Esophagus squamous epithelium (tissue), 5 donors: ENCODE measurements at regions not wholly inside any gene's neighbourhood (a gene's known extent, or its start where the extent isn't known, plus 50 kb on each side); places are given as distances from the start of the nearest gene placed in this dataset.

ENCODE experiments used
- DNase-seq: peaks from one replicate; lab custom pipeline; 2025; lab: John Stamatoyannopoulos, UW
- H3K27ac ChIP-seq, 4 donors: fragments of 200-600 bp; sonication (generic); one replicate each; pipeline ENCODE4 v1.5.1; 2016 to 2019; ENCODE audit warnings: mild to moderate bottlenecking in 1 of 4
- H3K27me3 ChIP-seq, 4 donors: fragments of 200-600 bp; sonication (generic); 1 replicate in 3 of 4; 2 replicates in 1 of 4; pipeline versions ENCODE4 v1.5.1 to v1.6.0; 2017 to 2021; ENCODE audit warnings: antibody characterized with exemption in 1 of 4
- H3K36me3 ChIP-seq, 3 donors: fragments of 200-600 bp; sonication (generic); one replicate each; pipeline ENCODE4 v1.5.1; 2016 to 2019
- H3K4me1 ChIP-seq, 3 donors: fragments of 200-600 bp; sonication (generic); one replicate each; pipeline ENCODE4 v1.5.1; 2017 to 2019
- H3K4me3 ChIP-seq, 4 donors: fragments of 200-600 bp; sonication (generic); 1 replicate in 3 of 4; 2 replicates in 1 of 4; pipeline ENCODE4 v1.5.1; 2016 to 2019; ENCODE audit warnings: mild to moderate bottlenecking in 2 of 4, moderate library complexity in 1 of 4
- H3K9me3 ChIP-seq, 3 donors: fragments of 200-600 bp; sonication (generic); one replicate each; pipeline ENCODE4 v1.5.1; 2016 to 2019
- CTCF ChIP-seq, 6 experiments: fragments of 450-650 bp in 4 of 6; fragments of 200-600 bp in 2 of 6; sonication (generic) in 2 of 6; IDR thresholded peaks; one replicate each; pipeline ENCODE4 v1.5.1; 2016 to 2019; ENCODE audit warnings: antibody characterized with exemption in 6 of 6, mild to moderate bottlenecking in 4 of 6, moderate library complexity in 4 of 6
- POLR2A ChIP-seq, 4 donors: fragments of 450-650 bp; IDR thresholded peaks; one replicate each; pipeline ENCODE4 v1.6.1; 2017; ENCODE audit warnings: antibody characterized with exemption in 4 of 4, mild to moderate bottlenecking in 4 of 4, moderate library complexity in 3 of 4
- WGBS, 2 donors: methylation state at CpG; one replicate each; pipeline ENCODE4 v1.1.5; 2018; 5-methylcytosine and 5-hydroxymethylcytosine counted together
- intact Hi-C: fragments of 100-400 bp; cut with DNase I; formaldehyde crosslinking; loops from one replicate; pipeline ENCODE4 v1.15.0; 2022
- donor health status: DM: yes; HTN: yes; CAD: no.

GRCh38 chr2:12254280-12254860, 462.4 kb upstream of the TRIB2 start:
- TF ChIP-seq POLR2A (IDR thresholded peaks at IDR 0.05) (no peak), CTCF (IDR thresholded peaks at IDR 0.05) (no peak)
- Histone ChIP-seq H3K27ac (no peak overlapping the region), H3K4me1 (peaks cover 0 to 2% (median 0%) of the 10 kb centered on the region in 3 donors), H3K9me3 (no peaks in the 10 kb centered on the region), H3K36me3 (no peaks in the 10 kb centered on the region), H3K4me3 (no peak overlapping the region), H3K27me3 (no peaks in the 10 kb centered on the region)
- no peak for DNase-seq
- intact Hi-C loops = no loop called here
- 79 to 86% methylated on average over 6 of the region's 6 CpGs for WGBS, 2 donors

- H3K4me3 ChIP-seq = no peak overlapping the region
- H3K27me3 ChIP-seq = no peaks in the 10 kb centered on the region
- TF ChIP-seq POLR2A (IDR thresholded peaks at IDR 0.05) (no peak), CTCF (IDR thresholded peaks at IDR 0.05) (no peak)
- peaks cover 0 to 2% (median 0%) of the 10 kb centered on the region in 3 donors for H3K4me1 ChIP-seq
- H3K9me3 ChIP-seq = no peaks in the 10 kb centered on the region
- intact Hi-C loops = no loop called here
- DNase-seq = no peak
- H3K27ac ChIP-seq = no peak overlapping the region
- 67% methylated on average over 2 of the region's 2 CpGs for WGBS, 2 donors
- H3K36me3 ChIP-seq = no peaks in the 10 kb centered on the region
These were observed 460.5 kb upstream of the TRIB2 start for GRCh38 chr2:12256206-12256605.

- intact Hi-C loops = no loop called here
- no peaks in the 10 kb centered on the region for H3K9me3 ChIP-seq
- H3K4me3 ChIP-seq = no peak overlapping the region
- H3K4me1 ChIP-seq = peaks cover 0 to 3% (median under 1%) of the 10 kb centered on the region in 3 donors
- no peaks in the 10 kb centered on the region for H3K36me3 ChIP-seq
- no peak for DNase-seq
- TF ChIP-seq POLR2A (IDR thresholded peaks at IDR 0.05) (no peak), CTCF (IDR thresholded peaks at IDR 0.05) (no peak)
- H3K27ac ChIP-seq = no peak overlapping the region
- no peaks in the 10 kb centered on the region for H3K27me3 ChIP-seq
- WGBS, 2 donors = 22 to 38% methylated on average over 3 of the region's 3 CpGs
These were observed 459.3 kb upstream of the TRIB2 start for GRCh38 chr2:12257476-12257875.

GRCh38 chr2:12259493-12259892, 457.2 kb upstream of the TRIB2 start:
- no peak for DNase-seq
- H3K4me3 ChIP-seq = no peak overlapping the region
- no peaks in the 10 kb centered on the region for H3K9me3 ChIP-seq
- peaks cover 0 to 7% (median 7%) of the 10 kb centered on the region in 3 donors for H3K4me1 ChIP-seq
- intact Hi-C loops = no loop called here
- no peaks in the 10 kb centered on the region for H3K27me3 ChIP-seq
- TF ChIP-seq CTCF (IDR thresholded peaks at IDR 0.05) = no peak
- no peak for TF ChIP-seq POLR2A (IDR thresholded peaks at IDR 0.05)
- no peak overlapping the region for H3K27ac ChIP-seq
- H3K36me3 ChIP-seq = no peaks in the 10 kb centered on the region
- WGBS, 2 donors = 84 to 90% methylated on average over 3 of the region's 3 CpGs

GRCh38 chr2:12261986-12262680, 454.6 kb upstream of the TRIB2 start:
- DNase-seq = no peak
- WGBS, 2 donors = 62 to 81% methylated on average over 3 of the region's 3 CpGs
- TF ChIP-seq POLR2A (IDR thresholded peaks at IDR 0.05) (no peak), CTCF (IDR thresholded peaks at IDR 0.05) (no peak)
- no peaks in the 10 kb centered on the region for H3K9me3 ChIP-seq
- intact Hi-C loops = no loop called here
- H3K4me1 ChIP-seq = peaks cover 0 to 7% (median 7%) of the 10 kb centered on the region in 3 donors
- H3K27ac ChIP-seq = no peak overlapping the region
- H3K27me3 ChIP-seq = no peaks in the 10 kb centered on the region
- no peak overlapping the region for H3K4me3 ChIP-seq
- H3K36me3 ChIP-seq = no peaks in the 10 kb centered on the region
